Neural progenitor cell (in vitro differentiated cells): ENCODE measurements at regions not wholly inside any gene's neighbourhood (a gene's known extent, or its start where the extent isn't known, plus 50 kb on each side); places are given as distances from the start of the nearest gene placed in this dataset.

Experiments
- EZH2 ChIP-seq: fragments of 200-600 bp; sonication (generic); IDR thresholded peaks from 2 replicates; pipeline ENCODE4 v1.6.1; 2017; ENCODE audit warnings: antibody characterized with exemption, mild to moderate bottlenecking, moderate library complexity
- TF ChIP-seq, protein P1 (sequence below): fragments of 200-600 bp; sonication (generic); IDR thresholded peaks from 2 replicates; pipeline ENCODE4 v1.5.1; 2017; ENCODE audit warnings: antibody characterized with exemption, mild to moderate bottlenecking

DNA sequence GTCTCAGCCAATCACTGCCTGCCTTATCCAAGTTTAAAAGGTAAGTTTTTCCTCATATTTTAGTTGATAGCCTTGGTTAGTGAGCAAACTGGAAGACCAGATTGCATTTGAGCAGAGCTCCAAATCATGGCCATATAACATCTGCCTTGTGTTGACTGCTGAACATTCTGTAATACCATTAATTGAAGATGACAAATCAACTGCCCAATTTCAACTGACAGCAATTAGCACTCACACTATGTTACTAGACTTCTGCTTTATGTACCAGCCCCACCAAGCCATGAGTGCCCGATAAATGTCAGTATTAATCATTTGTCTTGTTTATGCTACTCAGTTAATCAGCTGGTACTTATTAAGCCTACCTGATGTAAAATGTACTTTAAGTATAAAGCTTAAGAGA is 83.1 kb downstream of the CGGBP1 start:
- TF ChIP-seq, protein P1, sequence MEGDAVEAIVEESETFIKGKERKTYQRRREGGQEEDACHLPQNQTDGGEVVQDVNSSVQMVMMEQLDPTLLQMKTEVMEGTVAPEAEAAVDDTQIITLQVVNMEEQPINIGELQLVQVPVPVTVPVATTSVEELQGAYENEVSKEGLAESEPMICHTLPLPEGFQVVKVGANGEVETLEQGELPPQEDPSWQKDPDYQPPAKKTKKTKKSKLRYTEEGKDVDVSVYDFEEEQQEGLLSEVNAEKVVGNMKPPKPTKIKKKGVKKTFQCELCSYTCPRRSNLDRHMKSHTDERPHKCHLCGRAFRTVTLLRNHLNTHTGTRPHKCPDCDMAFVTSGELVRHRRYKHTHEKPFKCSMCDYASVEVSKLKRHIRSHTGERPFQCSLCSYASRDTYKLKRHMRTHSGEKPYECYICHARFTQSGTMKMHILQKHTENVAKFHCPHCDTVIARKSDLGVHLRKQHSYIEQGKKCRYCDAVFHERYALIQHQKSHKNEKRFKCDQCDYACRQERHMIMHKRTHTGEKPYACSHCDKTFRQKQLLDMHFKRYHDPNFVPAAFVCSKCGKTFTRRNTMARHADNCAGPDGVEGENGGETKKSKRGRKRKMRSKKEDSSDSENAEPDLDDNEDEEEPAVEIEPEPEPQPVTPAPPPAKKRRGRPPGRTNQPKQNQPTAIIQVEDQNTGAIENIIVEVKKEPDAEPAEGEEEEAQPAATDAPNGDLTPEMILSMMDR: no peak
- no peak for TF ChIP-seq EZH2
